Sigmoid colon (tissue), 4 donors: ENCODE measurements at regions not wholly inside any gene's neighbourhood (a gene's known extent, or its start where the extent isn't known, plus 50 kb on each side); places are given as distances from the start of the nearest gene placed in this dataset.

Experiments
- CTCF ChIP-seq, 4 experiments: fragments of 450-650 bp in 3 of 4; fragments of 200-600 bp in 1 of 4; IDR thresholded peaks; one replicate each; pipeline ENCODE4 v1.5.1; 2016 to 2019; ENCODE audit warnings: antibody characterized with exemption in 4 of 4, mild to moderate bottlenecking in 3 of 4, moderate library complexity in 2 of 4
- EP300 ChIP-seq, 4 donors: sonication (generic); formaldehyde crosslinking; IDR thresholded peaks; one replicate each; pipeline ENCODE4 v1.6.1; 2017; ENCODE audit warnings: antibody characterized with exemption in 4 of 4
- POLR2A ChIP-seq, 2 donors: fragments of 450-650 bp; IDR thresholded peaks; one replicate each; pipeline ENCODE4 v1.6.1; 2016; ENCODE audit warnings: antibody characterized with exemption in 2 of 2, mild to moderate bottlenecking in 2 of 2, moderate library complexity in 2 of 2
- POLR2AphosphoS5 ChIP-seq, 4 donors: sonication (generic); formaldehyde crosslinking; IDR thresholded peaks; one replicate each; pipeline ENCODE4 v1.6.1; 2017; ENCODE audit warnings: antibody characterized with exemption in 4 of 4

- TF ChIP-seq POLR2AphosphoS5 (IDR thresholded peaks at IDR 0.05) (no peak), CTCF (IDR thresholded peaks at IDR 0.05) (no peak), POLR2A (IDR thresholded peaks at IDR 0.05) (no peak), EP300 (IDR thresholded peaks at IDR 0.05) (no peak)
Measured at GRCh38 chr3:8256441-8257071, 245.1 kb upstream of the LMCD1 start.
